KMS-11 (cell line): ENCODE measurements at regions not wholly inside any gene's neighbourhood (a gene's known extent, or its start where the extent isn't known, plus 50 kb on each side); places are given as distances from the start of the nearest gene placed in this dataset.

Source experiments
- H2AFZ ChIP-seq: fragments of 200-600 bp; sonication (generic); 2 replicates; pipeline ENCODE4 v1.6.1; 2016; ENCODE audit warnings: antibody characterized with exemption, mixed run types, low read depth
- H3K27ac ChIP-seq: fragments of 200-600 bp; sonication (generic); 2 replicates; pipeline ENCODE4 v1.6.1; 2016; ENCODE audit warnings: mild to moderate bottlenecking, mixed run types
- H3K27me3 ChIP-seq: fragments of 200-600 bp; sonication (generic); 2 replicates; pipeline ENCODE4 v1.6.1; 2017; ENCODE audit warnings: mild to moderate bottlenecking, low read depth, mixed run types, moderate library complexity; ENCODE audit not compliant: insufficient read depth
- H3K36me3 ChIP-seq: fragments of 200-600 bp; sonication (generic); 2 replicates; pipeline ENCODE4 v1.6.1; 2017; ENCODE audit warnings: mild to moderate bottlenecking, mixed run types; ENCODE audit not compliant: insufficient read depth
- H3K4me1 ChIP-seq: fragments of 200-600 bp; sonication (generic); 2 replicates; pipeline ENCODE4 v1.6.1; 2016; ENCODE audit warnings: mild to moderate bottlenecking, low read depth, mixed run types; ENCODE audit not compliant: poor library complexity, severe bottlenecking
- H3K4me2 ChIP-seq: fragments of 200-600 bp; sonication (generic); 2 replicates; pipeline ENCODE4 v1.7.0; 2016; ENCODE audit warnings: mild to moderate bottlenecking, mixed run types
- H3K4me3 ChIP-seq: fragments of 200-600 bp; sonication (generic); IDR thresholded peaks from 2 replicates; pipeline ENCODE4 v1.6.1; 2017; ENCODE audit warnings: low read depth, low read length, mixed read lengths; ENCODE audit not compliant: insufficient read depth
- H3K79me2 ChIP-seq: fragments of 200-600 bp; sonication (generic); 2 replicates; pipeline ENCODE4 v1.6.1; 2016; ENCODE audit warnings: low read depth, mixed run types; ENCODE audit not compliant: insufficient read depth
- H3K9ac ChIP-seq: fragments of 200-600 bp; sonication (generic); 2 replicates; pipeline ENCODE4 v1.6.1; 2016; ENCODE audit warnings: mild to moderate bottlenecking, mixed run types
- H4K20me1 ChIP-seq: fragments of 200-600 bp; sonication (generic); 2 replicates; pipeline ENCODE4 v1.6.1; 2016; ENCODE audit warnings: mild to moderate bottlenecking, mixed run types; ENCODE audit not compliant: insufficient read depth
- TF ChIP-seq, protein P1 (sequence below): fragments of 200-600 bp; sonication (generic); conservative IDR thresholded peaks from 2 replicates; pipeline ENCODE4 v1.6.1; 2017; ENCODE audit warnings: low read depth, mild to moderate bottlenecking, antibody characterized with exemption, low read length, moderate library complexity, mixed read lengths

DNA sequence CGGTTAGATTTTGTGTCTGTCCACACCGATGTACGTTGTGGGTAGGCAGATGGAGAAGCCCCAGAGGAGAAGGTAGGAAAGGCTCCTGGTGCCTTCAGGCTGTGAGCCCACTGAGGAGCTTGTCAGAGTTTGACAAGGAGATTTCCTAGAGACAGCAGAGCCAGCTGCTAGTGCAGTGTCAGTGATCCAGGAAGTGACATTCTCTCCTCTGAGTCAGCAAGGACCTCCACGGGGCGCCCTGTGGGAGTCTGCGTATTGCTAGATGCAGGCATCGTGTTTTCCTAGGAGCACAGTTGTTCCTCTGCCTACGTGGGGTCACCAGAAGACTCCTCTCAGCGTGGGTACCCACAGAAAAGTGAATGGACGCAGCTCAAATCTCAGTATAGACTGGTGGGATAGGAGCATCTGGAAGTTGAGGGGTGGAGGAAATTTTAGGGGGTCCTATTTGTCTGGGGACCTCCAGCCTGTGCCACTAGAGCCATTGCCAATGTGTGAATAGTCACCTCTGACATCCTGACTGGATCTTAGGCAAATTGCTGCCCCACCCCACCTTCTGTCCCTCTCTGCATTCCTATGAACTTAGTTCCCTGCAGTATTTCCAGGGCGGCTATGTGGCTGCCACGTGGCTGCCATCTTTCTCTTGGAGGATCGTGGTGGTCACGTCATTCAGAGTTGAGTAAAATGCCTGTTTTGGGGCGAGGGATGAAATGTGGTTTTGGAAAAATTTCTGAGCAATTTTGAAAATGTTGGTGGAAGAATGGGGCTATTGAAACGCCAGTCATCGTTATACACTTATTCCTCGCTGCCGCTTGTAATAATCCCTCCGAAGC, 84.8 kb upstream of the KLHL25 start:
- no peak overlapping the region for H3K27ac ChIP-seq
- no peak overlapping the region for H3K4me2 ChIP-seq
- no peaks in the 10 kb centered on the region for H3K4me1 ChIP-seq
- H3K27me3 ChIP-seq, result no peaks in the 10 kb centered on the region
- no peak overlapping the region for H2AFZ ChIP-seq
- H3K9ac ChIP-seq, result no peak overlapping the region
- H4K20me1 ChIP-seq, result no peaks in the 10 kb centered on the region
- H3K79me2 ChIP-seq, result no peaks in the 10 kb centered on the region
- H3K4me3 ChIP-seq, result no peak overlapping the region
- no peaks in the 10 kb centered on the region for H3K36me3 ChIP-seq
- TF ChIP-seq, protein P1, sequence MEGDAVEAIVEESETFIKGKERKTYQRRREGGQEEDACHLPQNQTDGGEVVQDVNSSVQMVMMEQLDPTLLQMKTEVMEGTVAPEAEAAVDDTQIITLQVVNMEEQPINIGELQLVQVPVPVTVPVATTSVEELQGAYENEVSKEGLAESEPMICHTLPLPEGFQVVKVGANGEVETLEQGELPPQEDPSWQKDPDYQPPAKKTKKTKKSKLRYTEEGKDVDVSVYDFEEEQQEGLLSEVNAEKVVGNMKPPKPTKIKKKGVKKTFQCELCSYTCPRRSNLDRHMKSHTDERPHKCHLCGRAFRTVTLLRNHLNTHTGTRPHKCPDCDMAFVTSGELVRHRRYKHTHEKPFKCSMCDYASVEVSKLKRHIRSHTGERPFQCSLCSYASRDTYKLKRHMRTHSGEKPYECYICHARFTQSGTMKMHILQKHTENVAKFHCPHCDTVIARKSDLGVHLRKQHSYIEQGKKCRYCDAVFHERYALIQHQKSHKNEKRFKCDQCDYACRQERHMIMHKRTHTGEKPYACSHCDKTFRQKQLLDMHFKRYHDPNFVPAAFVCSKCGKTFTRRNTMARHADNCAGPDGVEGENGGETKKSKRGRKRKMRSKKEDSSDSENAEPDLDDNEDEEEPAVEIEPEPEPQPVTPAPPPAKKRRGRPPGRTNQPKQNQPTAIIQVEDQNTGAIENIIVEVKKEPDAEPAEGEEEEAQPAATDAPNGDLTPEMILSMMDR, result no peak

DNA sequence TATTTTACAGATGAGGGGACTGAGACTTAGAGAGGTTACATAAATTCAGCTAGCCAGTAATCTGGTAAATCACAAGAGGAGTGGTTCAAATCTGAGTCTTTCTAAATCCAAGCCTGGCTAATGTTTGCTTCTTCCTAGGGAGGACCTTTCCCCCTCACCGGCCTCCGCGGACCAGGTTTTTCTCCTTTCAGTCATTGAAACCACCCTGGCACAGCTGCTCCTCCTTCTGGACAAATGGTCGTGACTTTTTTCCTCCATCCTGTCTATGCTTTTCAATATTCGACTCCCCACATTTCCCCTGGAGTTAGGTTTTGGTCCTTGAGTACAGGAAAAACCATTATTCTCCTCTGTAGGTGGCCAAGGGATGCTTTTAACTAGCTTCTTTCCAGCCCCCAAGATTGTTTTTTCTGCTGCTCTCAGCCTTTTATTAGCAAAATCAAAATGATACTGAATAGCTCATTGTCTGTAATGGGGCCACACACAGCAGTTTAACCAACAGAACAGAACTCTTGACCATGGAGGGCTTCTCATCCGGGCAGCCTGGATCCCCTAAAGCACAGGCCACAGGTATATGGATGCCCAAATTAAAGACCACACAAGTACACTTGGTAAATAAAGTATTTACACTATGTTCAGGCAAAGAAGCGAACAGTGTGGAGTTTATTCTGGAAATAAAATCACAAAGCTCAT, 85.9 kb upstream of the KLHL25 start:
- Histone ChIP-seq H4K20me1 (no peaks in the 10 kb centered on the region), H3K9ac (no peak overlapping the region), H3K4me2 (no peak overlapping the region), H3K79me2 (no peaks in the 10 kb centered on the region), H2AFZ (no peak overlapping the region), H3K4me3 (no peak overlapping the region), H3K27me3 (no peaks in the 10 kb centered on the region), H3K27ac (no peak overlapping the region), H3K4me1 (peaks cover 8% of the 10 kb centered on the region), H3K36me3 (no peaks in the 10 kb centered on the region)
- TF ChIP-seq, protein P1, result no peak

DNA sequence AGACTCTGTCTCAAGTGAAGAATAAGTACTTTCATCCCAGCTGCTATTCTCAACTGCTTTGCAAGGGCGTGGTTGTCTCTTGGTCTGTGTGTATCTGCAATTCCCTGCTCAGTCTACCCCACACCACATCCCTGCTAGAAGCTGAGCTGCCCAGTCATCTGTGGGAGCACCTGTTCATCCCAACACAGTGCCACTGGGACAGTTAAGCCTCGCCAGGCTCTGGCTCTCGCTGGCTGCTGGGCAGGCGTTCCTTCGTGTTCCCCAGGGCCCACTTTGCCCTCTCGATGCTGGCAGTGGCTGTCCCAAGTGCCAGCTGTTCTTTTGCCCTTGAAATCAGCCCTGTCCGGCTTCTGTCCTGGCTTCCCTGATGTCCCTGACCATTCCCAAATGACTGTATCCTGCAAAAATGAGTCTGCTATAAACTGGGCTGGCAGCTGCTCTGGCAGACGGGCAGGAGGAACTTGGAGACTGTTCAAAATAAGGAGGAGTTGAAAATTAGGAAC, 91.6 kb upstream of the KLHL25 start:
- TF ChIP-seq, protein P1, result no peak
- Histone ChIP-seq H3K4me3 (no peak overlapping the region), H3K4me2 (no peak overlapping the region), H3K27me3 (no peaks in the 10 kb centered on the region), H3K9ac (no peak overlapping the region), H4K20me1 (no peaks in the 10 kb centered on the region), H3K4me1 (peaks cover 31% of the 10 kb centered on the region), H3K79me2 (no peaks in the 10 kb centered on the region), H3K36me3 (no peaks in the 10 kb centered on the region), H2AFZ (no peak overlapping the region), H3K27ac (no peak overlapping the region)

DNA sequence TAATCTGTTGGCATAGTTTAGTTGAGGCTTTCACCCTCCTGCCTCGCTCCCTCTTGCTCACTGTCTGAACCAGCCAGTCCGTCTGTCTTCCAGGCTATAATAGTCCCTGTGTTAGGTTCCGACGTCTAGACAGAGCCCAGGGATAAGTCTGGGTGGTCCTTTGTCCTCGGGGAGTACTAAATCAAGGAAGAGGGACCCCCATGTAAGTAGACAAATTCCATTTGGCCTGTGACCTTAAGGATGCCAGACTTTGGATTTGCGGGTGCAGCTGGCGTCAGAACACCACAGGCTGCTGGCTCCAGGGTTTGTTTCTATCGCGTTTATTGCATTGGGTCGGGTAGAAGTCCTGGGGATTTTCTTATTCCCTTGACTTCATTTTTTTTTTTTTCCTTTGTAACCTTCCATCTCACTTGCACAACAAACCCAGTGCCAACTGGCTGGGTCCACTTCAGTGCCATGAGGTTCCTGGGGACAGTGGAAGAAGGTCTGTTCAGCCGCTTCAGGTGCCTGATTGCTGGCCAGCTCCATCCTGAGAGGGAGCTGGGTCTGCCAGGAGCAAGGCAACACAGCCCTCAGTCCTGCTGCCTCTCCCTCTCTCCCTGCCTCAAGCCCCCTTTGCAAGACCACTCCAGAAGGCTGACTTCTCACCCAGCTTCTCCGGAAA, 95.4 kb upstream of the KLHL25 start:
- Histone ChIP-seq H3K27me3 (no peaks in the 10 kb centered on the region), H2AFZ (no peak overlapping the region), H3K4me3 (no peak overlapping the region), H3K27ac (no peak overlapping the region), H4K20me1 (no peaks in the 10 kb centered on the region), H3K79me2 (no peaks in the 10 kb centered on the region), H3K36me3 (no peaks in the 10 kb centered on the region), H3K4me1 (peaks cover 42% of the 10 kb centered on the region), H3K4me2 (no peak overlapping the region; the same call in 1 of the 2 replicates), H3K9ac (no peak overlapping the region)
- TF ChIP-seq, protein P1, result no peak
